VCaP (cell line): ENCODE measurements at regions not wholly inside any gene's neighbourhood (a gene's known extent, or its start where the extent isn't known, plus 50 kb on each side); places are given as distances from the start of the nearest gene placed in this dataset.

ENCODE experiments used
- H3K27ac ChIP-seq: fragments of 450-650 bp; 2 replicates; pipeline ENCODE4 v1.5.1; 2017
- CTCF ChIP-seq: fragments of 450-650 bp; conservative IDR thresholded peaks from 2 replicates; pipeline ENCODE4 v1.5.1; 2017; ENCODE audit warnings: mild to moderate bottlenecking, moderate library complexity

DNA sequence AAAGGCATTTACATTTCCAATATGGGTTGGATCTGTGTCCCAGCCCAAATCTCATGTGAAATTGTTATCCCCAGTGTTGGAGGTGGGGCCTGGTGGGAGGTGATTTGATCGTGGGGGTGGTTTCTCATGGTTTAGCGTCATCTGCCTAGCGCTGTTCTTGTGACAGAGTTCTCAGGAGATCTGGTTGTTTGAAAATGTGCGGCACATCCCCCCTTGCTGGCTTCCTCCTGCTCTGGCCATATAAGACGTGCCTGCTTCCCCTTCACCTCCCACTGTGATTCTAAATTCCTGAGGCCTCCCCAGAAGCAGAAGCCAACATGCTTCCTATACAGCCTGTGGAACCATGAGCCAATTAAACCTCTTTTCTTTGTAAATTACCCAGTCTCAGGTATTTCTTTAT lies 126.2 kb upstream of the FNDC3A start:
- TF ChIP-seq CTCF, result no peak
- H3K27ac ChIP-seq, result no peak overlapping the region

DNA sequence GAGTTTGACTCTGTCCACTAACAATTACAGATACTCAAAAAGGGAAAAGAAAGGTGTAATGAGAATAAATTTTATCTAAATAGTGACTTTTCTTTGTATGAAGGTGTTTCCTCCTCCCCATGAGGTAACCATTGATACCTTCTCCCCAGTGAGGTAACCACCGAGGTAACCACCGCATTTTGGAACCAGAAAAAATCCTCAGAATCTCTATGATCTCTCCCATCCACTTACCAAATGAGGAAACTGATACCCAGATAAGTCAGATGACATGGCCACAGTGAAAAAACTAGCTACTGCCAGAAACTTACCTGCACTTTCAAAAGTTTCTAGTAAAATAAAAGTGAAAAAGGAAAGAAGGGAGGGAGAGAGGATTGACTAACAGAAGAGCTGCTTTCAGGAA lies 124.0 kb upstream of the FNDC3A start:
- H3K27ac ChIP-seq, result no peak overlapping the region
- no peak for TF ChIP-seq CTCF

- no peak overlapping the region for H3K27ac ChIP-seq
- no peak for TF ChIP-seq CTCF
Measured at GRCh38 chr13:48852911-48853727, 122.6 kb upstream of the FNDC3A start.

GRCh38 chr13:48853728-48854102 lies 122.0 kb upstream of the FNDC3A start:
- no peak overlapping the region for H3K27ac ChIP-seq
- TF ChIP-seq CTCF, result no peak

DNA sequence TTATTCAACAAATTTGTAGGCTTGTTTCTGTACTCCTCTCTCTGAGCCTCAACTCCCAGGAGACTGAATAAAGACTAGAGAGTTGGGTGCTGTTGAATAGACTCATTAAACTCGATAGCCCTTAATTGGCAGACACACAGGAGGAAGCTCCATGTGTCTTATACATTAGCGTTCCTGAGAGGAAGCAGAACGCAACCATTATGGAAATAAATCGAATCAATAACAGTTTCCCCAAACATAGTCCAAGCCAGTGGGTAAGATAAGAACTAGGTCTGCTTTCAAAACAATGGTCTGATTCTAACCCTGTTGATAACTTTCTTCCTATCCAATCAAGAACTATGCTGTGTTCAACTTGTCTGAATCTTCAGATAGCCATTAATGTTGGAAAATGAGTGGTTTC lies 118.1 kb upstream of the FNDC3A start:
- no peak for TF ChIP-seq CTCF
- no peak overlapping the region for H3K27ac ChIP-seq

GRCh38 chr13:48858122-48858902 lies 117.4 kb upstream of the FNDC3A start:
- H3K27ac ChIP-seq, result no peak overlapping the region
- no peak for TF ChIP-seq CTCF

DNA sequence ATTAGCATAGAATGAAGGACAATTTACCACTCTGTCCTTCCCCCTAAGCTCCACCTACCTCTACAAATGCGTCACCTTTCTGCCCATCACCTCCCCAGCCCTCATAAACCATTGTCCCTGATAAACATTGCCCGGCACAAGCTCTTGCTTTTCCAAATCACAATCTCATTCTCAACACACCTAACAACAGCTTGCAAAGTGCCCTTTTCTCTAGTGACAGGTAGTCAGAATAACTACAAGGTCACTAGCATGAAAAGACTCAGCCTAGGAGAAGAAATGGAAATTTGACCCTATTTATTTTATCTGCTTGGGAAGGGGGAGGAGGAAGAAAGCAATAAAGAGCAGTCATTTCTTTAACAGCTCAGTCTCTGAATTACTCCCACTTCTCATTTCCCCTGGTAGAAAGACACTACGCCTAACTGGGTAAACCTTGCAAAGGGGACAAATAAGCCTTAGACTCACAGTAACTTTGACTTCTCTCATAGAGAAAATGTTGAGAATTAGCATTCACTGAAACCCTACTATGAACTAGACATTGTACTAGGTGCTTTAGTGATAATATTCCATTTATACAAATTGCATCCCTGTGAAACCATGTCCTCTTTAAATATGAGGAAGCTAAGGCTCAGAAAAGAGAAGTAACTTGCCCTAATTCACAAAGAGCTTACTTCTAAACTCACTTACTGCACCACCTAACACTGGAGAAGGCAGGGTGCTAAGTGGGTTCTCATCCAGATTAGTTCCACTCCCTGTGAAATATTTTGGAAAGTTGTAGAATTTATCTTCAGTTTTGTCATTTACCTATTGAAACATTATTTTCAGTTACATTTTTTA lies 116.2 kb upstream of the FNDC3A start:
- no peak overlapping the region for H3K27ac ChIP-seq
- no peak for TF ChIP-seq CTCF
